Femur (tissue), 1 donor: ENCODE measurements at regions not wholly inside any gene's neighbourhood (a gene's known extent, or its start where the extent isn't known, plus 50 kb on each side); places are given as distances from the start of the nearest gene placed in this dataset.
A peak's percentile ranks its signal among the peaks of the same experiment; 100 is the strongest.

ENCODE experiments used
- DNase-seq: peaks from one replicate; pipeline ENCODE4 v3.0.0-alpha.2; 2017

- DNase-seq, result no peak
Measured at GRCh38 chr14:86462193-86462753, 932.3 kb downstream of the FLRT2 start.

DNA sequence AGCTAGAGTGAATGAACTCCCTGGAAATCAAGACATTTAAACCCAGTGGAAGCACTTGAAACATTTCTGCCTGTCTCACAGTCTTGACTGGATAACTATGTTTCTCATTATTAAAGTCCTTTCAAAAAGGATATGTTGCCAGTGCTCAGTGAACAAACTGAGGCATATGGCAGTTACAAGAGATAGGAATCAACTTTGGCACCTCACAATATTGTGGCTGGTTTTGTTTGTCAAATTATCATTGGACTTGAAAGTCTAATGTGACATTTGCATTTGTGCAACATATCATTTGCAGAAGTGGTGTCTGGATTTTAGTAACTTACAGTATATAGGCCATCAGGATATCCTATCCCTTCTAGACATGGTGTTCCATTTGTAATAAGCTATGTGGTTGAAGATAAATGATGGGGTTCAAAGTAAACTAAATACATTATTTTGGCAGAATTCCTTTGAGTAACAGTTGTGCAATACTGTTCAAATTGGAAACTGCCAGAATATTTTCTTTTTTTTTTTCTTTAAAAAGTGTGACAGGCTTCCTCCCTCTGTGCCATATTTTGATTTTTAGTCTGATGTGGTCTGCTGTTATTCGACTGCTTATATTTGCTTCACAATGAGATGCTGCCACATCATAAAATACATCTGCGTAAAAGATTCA lies 927.7 kb downstream of the FLRT2 start:
- no peak for DNase-seq

GRCh38 chr14:86450085-86450484 lies 920.1 kb downstream of the FLRT2 start:
- DNase-seq, result peak; percentile 36

- DNase-seq, result no peak
Measured at GRCh38 chr14:86442135-86442534, 912.2 kb downstream of the FLRT2 start.

GRCh38 chr14:86430853-86431252 lies 900.9 kb downstream of the FLRT2 start:
- no peak for DNase-seq

DNA sequence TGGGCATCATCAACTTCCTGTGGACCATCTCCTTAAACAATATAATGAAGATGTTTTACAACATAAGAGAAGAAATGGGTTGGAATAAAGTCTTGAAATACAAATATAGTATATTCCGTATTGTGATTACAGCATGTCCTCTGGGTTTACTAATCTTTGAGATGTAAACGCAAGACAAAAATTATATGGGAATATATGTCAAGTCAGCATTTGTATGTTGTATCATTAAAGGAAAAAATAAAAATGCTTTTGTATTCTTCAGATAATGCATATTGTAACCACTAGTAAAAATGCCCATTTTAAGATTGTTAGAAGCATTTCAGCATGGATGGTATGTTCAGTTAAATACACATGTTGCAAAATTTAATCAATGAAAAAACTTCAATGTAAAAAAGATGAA lies 893.3 kb downstream of the FLRT2 start:
- DNase-seq, result no peak

DNA sequence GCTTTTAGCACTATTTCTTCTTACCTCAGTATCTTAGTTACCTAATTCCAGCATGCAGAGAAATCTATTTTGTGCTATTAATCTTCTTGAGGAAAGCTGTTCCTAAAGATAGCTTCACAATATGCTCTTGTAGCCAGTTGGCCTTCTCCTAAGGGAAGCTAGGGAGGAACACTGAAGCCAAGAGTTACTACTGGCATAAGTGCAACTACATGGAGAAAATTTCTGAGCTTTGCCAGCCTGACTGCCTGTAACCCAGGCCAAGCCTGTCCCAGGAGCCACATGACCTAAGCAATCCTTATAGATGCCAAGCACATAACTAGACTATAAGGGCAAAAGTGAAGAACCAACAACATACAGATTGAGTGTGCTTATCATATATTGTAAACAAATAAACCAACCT lies 890.2 kb downstream of the FLRT2 start:
- DNase-seq, result peak; percentile 27

DNA sequence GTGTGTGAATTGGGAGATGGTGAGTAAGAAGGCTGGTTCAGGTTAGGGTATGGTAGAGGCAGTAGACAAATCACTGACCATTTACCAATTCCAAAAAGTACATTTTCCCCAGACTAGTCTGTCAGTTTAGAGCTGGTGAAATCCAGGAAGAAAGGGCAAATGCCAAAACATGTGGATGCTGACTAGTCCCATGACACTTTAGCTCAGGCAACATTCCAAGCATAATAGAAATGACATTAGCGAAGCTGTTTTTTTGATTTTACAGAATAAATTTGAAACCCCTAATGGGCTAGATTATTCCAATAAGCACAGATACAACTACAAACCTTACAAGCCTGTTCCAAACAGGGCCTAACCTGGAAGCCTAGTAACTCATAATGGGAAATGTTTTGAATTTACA lies 884.2 kb downstream of the FLRT2 start:
- no peak for DNase-seq

DNA sequence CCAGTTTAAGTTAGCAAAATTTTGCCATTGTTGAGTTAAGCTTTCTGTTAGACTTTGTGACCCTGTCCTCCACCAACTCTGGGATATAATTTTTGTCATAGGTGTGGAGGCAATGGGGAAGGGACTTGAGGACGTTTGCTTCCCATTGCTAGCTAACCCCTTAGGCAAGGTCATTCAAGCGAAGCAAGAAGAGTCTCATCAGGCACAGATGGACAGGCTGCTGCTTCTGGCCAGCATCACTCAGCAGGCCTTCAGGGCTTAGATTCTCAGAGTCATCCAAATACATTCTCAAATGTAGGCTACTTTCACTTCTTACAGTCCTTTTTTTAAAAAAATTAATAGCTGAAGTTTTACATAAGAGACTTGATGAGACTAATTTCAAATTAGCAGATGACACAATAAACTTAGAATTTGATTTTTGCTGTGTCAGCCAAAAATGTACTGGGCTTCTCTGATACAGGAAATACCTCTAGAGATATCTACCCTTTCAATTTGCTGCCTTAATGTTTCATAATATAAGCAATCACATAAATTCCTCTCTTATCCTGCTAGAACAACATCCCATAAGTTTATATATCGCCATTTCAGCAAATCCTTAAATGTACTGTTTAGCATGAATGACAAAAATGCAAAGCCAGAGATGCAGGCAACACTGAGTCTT lies 875.2 kb downstream of the FLRT2 start:
- no peak for DNase-seq

- DNase-seq, result no peak
Measured at GRCh38 chr14:86404425-86404824, 874.5 kb downstream of the FLRT2 start.

GRCh38 chr14:86402545-86402944 lies 872.6 kb downstream of the FLRT2 start:
- no peak for DNase-seq

- DNase-seq, result no peak
Measured at GRCh38 chr14:86391085-86391484, 861.1 kb downstream of the FLRT2 start.

DNA sequence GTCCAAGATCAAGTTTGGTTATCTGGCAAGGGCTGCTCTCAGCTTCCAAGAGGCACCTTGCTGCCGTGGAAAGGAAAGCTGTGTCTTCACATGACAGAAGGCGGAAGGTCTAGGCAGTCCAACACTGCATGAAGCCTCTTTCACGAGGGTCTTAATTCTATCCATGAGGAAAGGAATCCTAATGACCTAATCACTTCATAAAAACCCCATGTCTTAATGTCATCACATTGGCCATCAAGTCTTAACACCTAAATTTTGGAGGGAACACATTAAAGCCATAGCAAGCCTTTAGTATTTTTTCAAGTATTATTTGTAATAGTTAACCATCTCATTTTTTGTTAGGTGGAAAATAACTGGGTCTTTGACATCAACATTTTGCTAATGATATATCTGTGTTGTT lies 858.3 kb downstream of the FLRT2 start:
- DNase-seq, result no peak

- DNase-seq, result no peak
Measured at GRCh38 chr14:86373886-86374285, 843.9 kb downstream of the FLRT2 start.

- no peak for DNase-seq
Measured at GRCh38 chr14:86372402-86372801, 842.5 kb downstream of the FLRT2 start.

DNA sequence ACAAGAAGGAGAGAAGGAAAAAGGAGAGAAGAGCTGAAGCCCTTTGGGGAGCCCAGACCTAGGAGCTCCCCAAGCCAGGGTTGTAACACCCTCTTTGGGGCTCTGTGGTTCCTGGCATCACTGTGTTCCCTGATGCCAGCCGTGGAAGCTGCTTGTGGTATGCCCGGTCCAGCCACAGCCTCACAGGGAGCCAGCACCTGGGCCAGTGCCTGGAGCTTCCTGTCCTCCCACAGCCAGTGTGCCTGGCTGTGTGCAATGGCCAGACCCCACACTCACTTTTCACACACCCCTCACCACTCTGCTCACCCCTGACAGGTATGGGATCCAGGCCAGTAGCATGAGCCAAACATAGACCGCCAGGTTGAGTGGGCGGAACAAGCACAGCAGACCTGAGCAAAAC lies 834.7 kb downstream of the FLRT2 start:
- DNase-seq, result no peak

- no peak for DNase-seq
Measured at GRCh38 chr14:86363576-86363975, 833.6 kb downstream of the FLRT2 start.

- no peak for DNase-seq
Measured at GRCh38 chr14:86363047-86363446, 833.1 kb downstream of the FLRT2 start.

GRCh38 chr14:86357876-86358275 lies 827.9 kb downstream of the FLRT2 start:
- no peak for DNase-seq

DNA sequence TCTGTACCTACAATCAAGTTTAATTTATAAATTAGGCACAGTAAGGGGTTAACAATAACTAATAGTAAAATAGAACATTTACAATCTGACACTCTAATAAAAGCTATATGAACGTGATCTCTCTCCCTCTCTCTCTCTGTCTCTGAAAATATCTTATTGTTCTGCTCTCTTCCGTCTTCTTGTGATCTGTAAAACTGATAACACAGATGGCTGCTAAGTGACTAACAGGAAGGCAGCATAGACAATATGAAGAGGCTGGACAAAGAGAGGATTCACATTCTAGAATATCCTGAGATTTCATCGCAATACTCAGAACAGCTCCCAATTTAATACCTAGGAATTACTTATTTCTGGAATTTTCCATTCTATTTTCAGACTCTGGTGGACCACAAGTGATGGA lies 827.2 kb downstream of the FLRT2 start:
- DNase-seq, result no peak

- DNase-seq, result no peak
Measured at GRCh38 chr14:86346818-86347384, 817.0 kb downstream of the FLRT2 start.

GRCh38 chr14:86334355-86334754 lies 804.4 kb downstream of the FLRT2 start:
- DNase-seq, result no peak

DNA sequence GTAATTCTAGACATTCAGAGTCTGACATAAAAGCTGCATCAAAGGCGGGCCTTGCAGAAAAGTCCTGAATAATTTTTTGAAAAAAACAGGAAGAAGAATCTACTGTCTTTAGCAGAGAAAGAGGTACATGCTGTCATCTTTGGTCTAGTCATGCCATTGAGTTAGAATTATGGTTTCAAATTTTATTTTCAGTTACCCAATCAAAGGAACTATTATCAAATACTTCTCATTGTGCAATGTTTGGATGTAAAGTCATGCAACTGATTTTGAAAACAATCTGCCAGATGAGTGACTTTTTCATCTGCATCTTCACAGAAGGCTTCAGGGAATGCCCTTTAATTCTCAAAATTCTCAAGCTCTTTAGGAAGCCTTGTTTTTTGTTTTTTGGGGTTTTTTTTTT lies 803.5 kb downstream of the FLRT2 start:
- DNase-seq, result no peak

DNA sequence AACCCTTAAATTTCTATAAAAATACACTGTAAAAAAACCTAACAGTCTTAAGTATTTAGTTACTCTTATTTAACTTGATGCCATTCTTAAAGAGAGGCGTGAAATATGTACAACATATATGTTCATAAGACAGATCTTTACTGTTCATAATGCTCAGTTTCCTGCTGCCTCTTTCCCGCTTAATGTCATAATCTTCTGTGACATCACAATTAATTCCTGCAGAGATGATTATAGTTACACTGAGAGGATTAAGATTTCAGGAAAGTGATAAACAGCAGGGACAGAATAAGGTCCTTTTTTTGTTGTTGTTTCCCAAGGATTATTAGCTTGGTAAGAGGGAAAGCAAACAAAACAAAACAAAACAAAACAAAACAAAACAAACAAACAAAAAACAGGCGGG lies 801.4 kb downstream of the FLRT2 start:
- DNase-seq, result no peak
